GM21526 (cell line): ENCODE measurements at regions not wholly inside any gene's neighbourhood (a gene's known extent, or its start where the extent isn't known, plus 50 kb on each side); places are given as distances from the start of the nearest gene placed in this dataset.

ENCODE experiments used
- ATAC-seq: cut with Tn5 transposase; IDR thresholded peaks from one replicate; pipeline ENCODE4 v1.9.1; 2021; ENCODE audit warnings: moderate library complexity; ENCODE audit not compliant: unreplicated experiment, low FRiP score

- no peak for ATAC-seq
Measured at GRCh38 chr17:12287953-12288352, 267.3 kb downstream of the MAP2K4 start.

- ATAC-seq = no peak
Measured at GRCh38 chr17:12290207-12290606, 269.5 kb downstream of the MAP2K4 start.

DNA sequence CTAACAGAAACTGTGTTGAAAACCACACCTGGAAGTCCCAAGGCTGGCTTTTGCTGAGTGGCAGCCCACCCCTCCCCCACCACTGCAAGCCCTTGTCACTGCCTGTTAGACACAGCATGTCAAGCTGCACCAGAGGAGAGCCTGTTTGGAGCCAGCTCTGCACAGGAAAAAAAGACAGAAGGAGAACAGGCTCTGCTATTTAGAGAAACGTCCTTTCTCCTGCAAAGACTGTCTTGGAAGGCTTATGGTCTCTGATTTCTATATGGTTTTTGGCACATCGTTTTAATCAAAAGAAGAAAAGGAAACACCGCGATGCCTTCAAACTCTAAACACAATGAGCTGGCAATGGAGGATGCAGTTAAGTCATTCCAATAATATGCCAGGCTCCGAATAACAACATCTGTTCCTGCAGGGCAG lies 275.5 kb downstream of the MAP2K4 start:
- no peak for ATAC-seq

- no peak for ATAC-seq
Measured at GRCh38 chr17:12301551-12301950, 280.9 kb downstream of the MAP2K4 start.

DNA sequence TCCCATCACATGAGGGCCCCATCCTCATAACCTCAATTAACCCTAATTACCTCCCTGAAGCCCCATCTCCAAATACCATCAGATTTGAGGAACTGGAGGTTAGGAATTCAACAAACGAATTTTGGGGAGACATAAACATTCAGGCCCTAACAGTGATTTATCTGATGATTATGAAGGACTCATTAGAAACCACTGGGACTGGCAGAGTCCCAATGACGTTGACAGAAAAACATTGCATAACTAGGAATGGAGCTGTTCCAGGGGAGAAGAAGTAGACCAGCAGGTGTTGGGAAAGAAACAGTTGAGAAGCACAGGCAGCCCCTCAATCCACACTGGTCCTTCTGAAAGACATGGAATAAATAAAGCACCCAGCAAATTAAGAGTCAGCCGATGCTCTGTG lies 282.0 kb downstream of the MAP2K4 start:
- no peak for ATAC-seq

DNA sequence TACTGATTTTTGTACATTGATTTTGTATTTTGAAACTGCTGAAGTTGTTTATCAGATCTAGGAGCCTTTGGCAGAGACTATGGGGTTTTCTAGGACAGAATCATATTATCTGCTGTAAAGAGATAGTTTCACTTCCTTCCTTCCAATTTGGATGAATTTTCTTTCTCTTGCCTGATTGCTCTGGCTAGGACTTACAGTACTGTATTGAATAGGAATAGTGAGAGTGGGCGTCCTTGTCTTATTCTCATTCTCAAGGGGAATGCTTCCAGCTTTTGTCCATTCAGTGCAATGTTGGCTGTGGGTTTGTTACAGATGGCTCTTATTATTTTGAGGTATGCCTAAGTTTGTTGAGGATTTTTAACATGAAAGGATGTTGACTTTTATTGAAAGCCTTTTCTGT lies 290.1 kb downstream of the MAP2K4 start:
- no peak for ATAC-seq

- no peak for ATAC-seq
Measured at GRCh38 chr17:12312692-12313091, 292.0 kb downstream of the MAP2K4 start.

DNA sequence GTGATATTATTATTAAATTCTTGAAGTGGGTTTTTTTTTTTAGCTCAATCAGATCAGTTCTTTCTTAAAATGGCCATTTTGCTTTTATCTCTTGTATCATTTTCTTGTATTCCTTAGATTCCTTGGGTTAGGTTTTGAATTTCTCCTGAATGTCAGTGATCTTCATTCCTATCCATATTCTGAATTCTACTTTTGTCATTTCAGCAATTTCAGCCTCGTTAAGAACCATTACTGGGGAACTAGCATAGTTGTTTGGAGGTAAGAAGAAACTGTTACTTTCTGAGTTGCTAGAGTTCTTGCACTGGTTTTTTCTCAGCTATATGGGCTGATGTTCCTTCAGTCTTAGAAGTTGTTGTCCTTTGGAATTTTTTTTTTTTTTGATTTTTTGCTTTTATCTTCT lies 293.1 kb downstream of the MAP2K4 start:
- ATAC-seq = no peak

DNA sequence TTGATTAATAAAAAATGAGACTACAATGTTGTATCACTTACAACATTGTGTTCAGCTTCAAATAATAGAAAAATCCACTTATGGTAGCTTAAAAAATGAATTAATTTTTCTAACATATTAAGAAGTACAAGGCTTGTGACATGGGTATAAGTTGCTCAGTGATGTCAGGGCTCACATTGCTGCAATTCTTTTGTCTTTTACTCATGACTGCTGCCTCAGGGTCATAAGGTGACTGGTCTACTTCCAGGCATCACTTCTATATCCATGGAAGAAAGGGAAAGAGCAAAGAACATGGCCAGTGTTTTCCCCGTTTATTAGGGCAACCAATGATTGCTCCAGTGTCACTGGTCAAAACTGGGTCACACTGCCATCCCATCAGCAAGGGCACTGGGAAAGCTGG lies 295.3 kb downstream of the MAP2K4 start:
- ATAC-seq = no peak

DNA sequence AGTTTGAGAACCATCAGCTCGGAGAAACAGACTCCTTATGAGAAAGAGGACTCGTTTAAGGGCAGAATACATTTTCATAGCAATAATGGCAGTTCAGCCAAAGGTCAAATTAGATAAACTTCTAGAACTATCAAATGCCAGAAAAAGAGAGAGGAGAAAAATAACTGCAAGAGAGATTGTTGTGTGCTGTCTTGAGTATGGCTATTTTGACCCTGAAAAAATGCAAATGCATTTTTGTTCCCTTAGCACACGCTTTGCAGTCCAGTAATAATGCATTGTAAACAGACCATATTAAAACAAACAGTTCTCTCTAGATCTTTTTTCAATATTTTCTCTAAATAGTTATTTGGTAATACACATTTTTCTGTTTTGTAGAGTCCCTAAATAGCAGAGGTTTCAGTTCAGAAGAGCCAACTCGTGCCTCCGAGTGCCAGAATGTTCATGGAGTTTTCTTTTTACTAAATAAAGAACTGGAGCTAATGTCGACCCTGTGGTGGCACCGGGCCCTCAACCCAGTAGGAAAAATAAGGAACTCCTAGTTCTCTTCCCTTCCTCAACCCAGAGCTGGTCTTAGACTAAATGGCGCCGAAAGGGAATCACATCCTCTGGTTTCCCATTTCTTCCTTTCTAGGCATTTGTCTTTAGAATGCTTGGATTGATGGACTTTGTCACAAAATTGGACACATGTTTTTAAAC lies 298.0 kb downstream of the MAP2K4 start:
- ATAC-seq = no peak

DNA sequence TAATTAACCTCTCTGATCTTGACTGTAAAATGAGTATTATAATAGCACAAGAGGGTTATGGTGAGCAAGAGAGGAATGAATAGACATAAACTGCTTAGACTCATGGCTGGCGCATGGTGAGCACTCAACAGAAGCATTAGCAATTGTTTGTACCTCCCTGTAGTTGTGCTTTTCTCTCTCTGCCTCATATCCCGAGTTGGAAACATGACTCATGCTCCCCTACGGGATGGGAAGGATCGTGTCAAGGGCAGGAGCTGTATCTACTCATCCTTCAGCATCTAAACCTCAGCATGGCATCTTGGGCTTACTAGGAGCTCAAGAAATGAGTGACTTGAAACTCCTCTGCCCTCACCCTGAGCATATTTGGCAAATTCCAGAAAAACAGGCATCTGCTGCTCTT lies 299.6 kb downstream of the MAP2K4 start:
- ATAC-seq = no peak

DNA sequence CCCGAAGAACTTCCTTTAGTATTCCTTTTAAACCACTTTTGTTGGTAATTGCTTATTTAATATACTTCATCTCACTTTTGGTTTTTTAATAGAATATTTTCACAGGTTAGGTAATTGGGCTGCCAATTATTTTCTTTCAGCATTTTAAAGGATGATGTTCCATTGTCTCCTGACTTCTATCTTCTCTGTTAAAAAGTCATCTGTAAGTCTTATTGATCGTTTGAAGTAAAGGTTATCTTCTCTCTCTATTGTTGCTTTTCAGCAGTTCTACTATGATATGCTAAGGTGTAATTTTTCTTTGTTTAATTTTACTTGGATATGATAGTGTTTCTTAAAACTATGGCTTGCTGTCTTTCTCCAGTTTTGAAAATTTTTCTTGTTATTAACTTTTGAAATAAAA lies 307.5 kb downstream of the MAP2K4 start:
- no peak for ATAC-seq

DNA sequence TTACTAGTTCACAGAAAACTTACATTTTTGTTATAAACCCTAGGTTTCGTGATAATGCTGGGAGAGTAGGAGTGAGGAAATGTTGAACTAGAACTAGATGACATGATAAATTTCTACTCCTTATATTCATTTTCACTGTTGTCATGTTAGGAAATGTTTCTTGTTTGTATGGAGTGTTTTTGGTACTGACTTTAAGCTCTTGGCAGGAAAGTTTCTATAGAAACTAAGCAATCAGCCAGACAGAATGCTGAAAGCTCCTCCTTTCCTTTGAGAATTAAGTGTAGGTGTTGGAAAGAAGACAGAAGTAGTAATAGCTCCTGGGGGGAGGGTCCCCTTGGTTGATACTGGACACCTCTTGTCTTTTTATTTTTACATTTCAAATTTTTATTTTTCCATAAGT lies 309.8 kb downstream of the MAP2K4 start:
- ATAC-seq = no peak

- ATAC-seq = no peak
Measured at GRCh38 chr17:12341328-12341727, 320.7 kb downstream of the MAP2K4 start.

GRCh38 chr17:12342161-12342560 lies 321.5 kb downstream of the MAP2K4 start:
- ATAC-seq = no peak

DNA sequence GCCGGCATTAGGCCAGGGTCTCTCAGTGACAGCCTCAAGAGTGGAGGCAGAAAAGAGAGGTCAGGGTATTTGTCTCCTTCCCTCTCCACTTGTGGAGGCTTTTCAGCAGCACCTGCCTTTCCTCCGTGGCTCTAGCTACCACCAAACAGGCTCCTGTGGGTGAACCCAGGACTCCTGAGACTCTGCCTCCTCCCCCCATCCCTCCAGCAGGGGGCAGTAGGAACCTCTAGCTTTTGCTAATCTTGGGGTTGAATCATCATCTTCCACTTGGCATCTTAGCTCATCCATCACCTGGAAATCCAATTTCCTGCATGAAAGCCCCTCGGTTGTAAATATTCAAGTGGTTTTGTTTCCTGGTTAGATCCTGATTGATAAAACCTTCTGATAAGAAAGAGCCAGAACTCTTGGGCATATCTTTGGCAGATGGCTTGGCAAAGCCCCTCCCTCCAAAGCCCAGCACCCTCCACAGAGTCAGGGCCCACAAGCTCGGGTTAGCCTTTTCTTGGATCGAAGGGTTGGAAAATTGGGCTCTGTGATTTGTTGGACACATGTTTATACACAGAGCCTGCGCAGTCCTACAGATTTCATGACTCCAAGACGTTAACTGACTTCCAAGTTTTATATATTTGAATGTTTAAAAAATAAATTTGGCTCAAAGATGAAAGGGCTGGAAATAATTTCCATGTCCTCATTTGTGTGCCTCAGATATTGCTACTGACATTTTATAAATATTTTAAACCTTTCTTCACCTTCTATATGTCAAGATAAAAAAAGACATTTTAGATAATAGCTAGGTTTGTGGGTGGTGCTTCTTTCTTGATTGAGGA lies 322.1 kb downstream of the MAP2K4 start:
- no peak for ATAC-seq

GRCh38 chr17:12348476-12348875 lies 317.2 kb upstream of the MYOCD start:
- no peak for ATAC-seq

DNA sequence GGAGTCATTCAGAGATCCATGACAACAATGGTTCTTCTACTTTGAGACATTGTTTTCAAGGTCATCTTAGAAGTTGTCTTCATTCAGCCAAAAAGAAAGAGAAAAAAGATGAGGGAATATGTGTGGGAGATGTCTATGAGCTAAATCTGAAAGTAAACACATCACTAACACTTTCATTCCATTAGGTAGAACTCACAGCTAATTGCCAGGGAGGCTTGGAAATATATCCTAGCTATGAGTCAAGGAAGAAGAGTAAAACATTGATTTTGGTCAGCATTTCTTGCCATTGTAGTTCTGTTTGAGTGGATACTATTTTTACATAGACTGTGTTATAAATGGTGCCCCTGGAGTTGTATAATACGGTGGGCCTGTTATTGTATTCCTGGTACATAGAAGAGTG lies 316.4 kb upstream of the MYOCD start:
- ATAC-seq = no peak

DNA sequence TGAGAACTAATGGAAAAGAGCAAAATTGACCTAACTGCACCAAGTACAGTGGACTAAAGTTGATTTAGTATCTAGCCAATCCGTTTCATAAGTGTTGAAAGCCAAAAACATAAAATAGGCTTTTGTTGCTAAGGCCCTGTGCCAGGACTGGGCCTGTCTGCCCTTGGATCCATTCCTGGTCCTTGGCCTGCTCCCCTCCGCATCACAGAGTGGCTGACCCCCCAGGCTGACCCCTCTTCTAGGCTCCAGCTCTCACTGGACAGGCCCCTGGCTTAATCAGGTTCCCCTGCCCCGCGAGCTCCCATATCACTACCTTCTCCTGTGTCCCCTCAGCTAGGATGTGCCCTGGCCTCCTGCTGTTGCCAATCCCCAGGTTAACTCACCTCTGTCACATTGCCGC lies 313.6 kb upstream of the MYOCD start:
- no peak for ATAC-seq

GRCh38 chr17:12357600-12357999 lies 308.1 kb upstream of the MYOCD start:
- ATAC-seq = no peak

- ATAC-seq = no peak
Measured at GRCh38 chr17:12358477-12358876, 307.2 kb upstream of the MYOCD start.

DNA sequence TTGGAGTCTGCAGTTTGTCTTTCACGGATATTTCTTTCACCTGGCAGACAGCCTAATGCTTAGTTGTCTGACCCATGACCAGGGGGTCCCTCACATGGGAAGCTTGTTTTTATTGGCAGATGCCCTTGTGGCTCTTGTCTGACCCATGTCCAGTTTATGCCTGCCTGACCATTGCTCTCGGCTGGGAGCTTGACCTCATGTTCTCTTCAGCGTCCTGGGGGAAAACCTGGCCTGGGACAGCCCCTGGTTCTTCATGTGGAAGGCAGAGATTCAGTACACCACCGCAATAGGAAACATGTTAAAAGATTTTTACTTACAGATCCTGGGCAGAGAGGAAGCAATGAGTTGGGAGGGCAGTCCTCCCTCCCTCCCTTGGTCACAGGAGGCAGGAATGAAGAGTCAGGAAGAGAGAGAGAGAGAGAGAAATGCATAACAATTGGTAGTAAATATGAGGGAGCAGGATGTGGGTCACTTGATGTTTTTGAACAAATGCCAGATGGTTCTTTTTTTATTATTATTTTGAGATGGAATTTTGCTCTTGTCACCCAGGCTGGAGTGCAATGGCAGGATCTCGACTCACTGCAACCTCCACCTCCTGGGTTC lies 302.7 kb upstream of the MYOCD start:
- ATAC-seq = no peak
